ENCODE measurements at regions not wholly inside any gene's neighbourhood (a gene's known extent, or its start where the extent isn't known, plus 50 kb on each side); places are given as distances from the start of the nearest gene placed in this dataset.

GRCh38 chr1:163531345-163531744 is 209.6 kb downstream of the NUF2 start:
- ATAC-seq (ENCODE audit: low read depth) (no peak), DNase-seq (no peak)
- Histone ChIP-seq H3K36me3 (ENCODE audit: control insufficient read depth, insufficient read depth, low read length) (no peaks in the 10 kb centered on the region), H3K23ac (ENCODE audit: low read depth, low read length) (no peak overlapping the region), H3K79me1 (ENCODE audit: low read depth in 1 of 2, low read length in 2 of 2) (no peaks in the 10 kb centered on the region), H2AK5ac (ENCODE audit: low read depth, low read length) (no peak overlapping the region), H3K14ac (replicated peaks; ENCODE audit: low read depth, low read length) (no peak overlapping the region), H2AFZ (replicated peaks; ENCODE audit: low read length, poor library complexity) (no peak overlapping the region), H2BK5ac (ENCODE audit: low read depth, low read length, poor library complexity, severe bottlenecking) (no peak overlapping the region), H2BK120ac (ENCODE audit: low read depth, low read length) (no peak overlapping the region), H2BK20ac (ENCODE audit: low read depth, low read length) (no peak overlapping the region), H4K91ac (ENCODE audit: insufficient read depth, low read depth, low read length) (no peak overlapping the region), H4K8ac (ENCODE audit: low read depth in 2 of 2, low read length in 2 of 2) (no peak overlapping the region), H3K4me2 (ENCODE audit: low read depth, low read length) (no peak overlapping the region), H4K20me1 (ENCODE audit: insufficient read depth, low read length) (no peaks in the 10 kb centered on the region), H3K18ac (ENCODE audit: low read depth, low read length) (no peak overlapping the region), H3K56ac (ENCODE audit: extremely low read depth, insufficient read depth, low read length) (no peak overlapping the region), H3K4me3 (ENCODE audit: insufficient read depth, low read depth, low read length) (no peak overlapping the region), H3K9ac (ENCODE audit: low read depth, low read length) (no peak overlapping the region), H3K4ac (ENCODE audit: low read depth, low read length) (no peak overlapping the region), H3K9me3 (ENCODE audit: control insufficient read depth, insufficient read depth, low read length) (no peaks in the 10 kb centered on the region), H3K4me1 (ENCODE audit: control insufficient read depth, insufficient read depth, low read length) (no peaks in the 10 kb centered on the region), H3K27me3 (ENCODE audit: control insufficient read depth, insufficient read depth, low read length) (no peaks in the 10 kb centered on the region), H4K5ac (ENCODE audit: low read depth, low read length) (no peak overlapping the region), H3K27ac (ENCODE audit: insufficient read depth, low read length) (no peak overlapping the region), H2AK9ac (replicated peaks; ENCODE audit: low read depth, low read length, poor library complexity) (no peak overlapping the region), H2BK15ac (ENCODE audit: low read depth, low read length) (no peak overlapping the region), H3K9me1 (ENCODE audit: insufficient read depth, low read length) (no peaks in the 10 kb centered on the region)
- in situ Hi-C loops (cut with MboI; ENCODE audit: low sequenced_read_pairs) = loop anchor here (25.0 kb wide), 1 partner anchor 1531 kb away; no protein-coding TSS in a partner anchor
- BruUV-seq (replicated peaks) = no TSS peak
- TF ChIP-seq NFE2L2 (IDR thresholded peaks at IDR 0.05; ENCODE audit: low read depth, low read length) = no peak
- intact Hi-C loops (cut with micrococcal nuclease) = no loop called here
- ChIA-PET CTCF (no interaction called here), POLR2A (ENCODE audit: unreplicated experiment) (no interaction called here)
- WGBS, 2 experiments (ENCODE audit: extremely low coverage in 2 of 2, insufficient read length in 1 of 2) = 0% methylated on average over 1 of the region's 2 CpGs; no CpG with 5 or more reads in 1 of the 2 experiments
- dilution Hi-C loops (cut with HindIII; ENCODE audit: low sequenced_read_pairs, unreplicated experiment) = no loop called here

Measured in IMR-90 (cell line).